VCaP (cell line): ENCODE measurements at regions not wholly inside any gene's neighbourhood (a gene's known extent, or its start where the extent isn't known, plus 50 kb on each side); places are given as distances from the start of the nearest gene placed in this dataset.

Experiments
- H3K27ac ChIP-seq: fragments of 450-650 bp; 2 replicates; pipeline ENCODE4 v1.5.1; 2017
- CTCF ChIP-seq: fragments of 450-650 bp; conservative IDR thresholded peaks from 2 replicates; pipeline ENCODE4 v1.5.1; 2017; ENCODE audit warnings: mild to moderate bottlenecking, moderate library complexity

DNA sequence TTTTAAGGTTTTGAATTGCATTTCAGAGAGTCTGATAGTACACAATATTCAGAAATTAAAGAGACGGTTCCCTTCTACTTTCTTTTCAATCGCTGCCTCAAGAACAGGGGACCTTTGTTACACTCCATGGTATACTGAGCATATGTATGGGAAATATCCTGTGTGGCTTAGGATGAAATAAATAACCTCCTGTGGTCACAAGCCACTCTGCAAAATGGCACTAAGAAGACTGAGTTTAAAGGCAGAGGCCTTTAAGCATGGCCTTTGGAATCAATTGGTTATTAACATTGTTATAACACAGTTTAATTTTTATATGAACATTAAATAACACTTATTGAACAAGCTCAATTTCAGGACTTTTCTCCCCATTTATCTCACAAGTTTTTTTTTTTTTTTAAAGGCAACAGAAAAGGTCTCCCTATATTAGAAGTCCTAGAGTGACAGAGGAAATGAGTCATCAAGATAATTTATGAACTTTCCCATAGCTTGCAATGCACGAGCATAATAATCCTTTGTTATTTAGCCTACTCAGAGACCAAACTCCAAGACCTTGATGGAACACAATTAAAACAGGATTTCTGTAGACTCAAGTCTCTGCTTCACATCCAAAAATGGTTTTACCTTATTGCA, 341.9 kb downstream of the TMEM167A start:
- no peak for TF ChIP-seq CTCF
- H3K27ac ChIP-seq, result no peak overlapping the region

DNA sequence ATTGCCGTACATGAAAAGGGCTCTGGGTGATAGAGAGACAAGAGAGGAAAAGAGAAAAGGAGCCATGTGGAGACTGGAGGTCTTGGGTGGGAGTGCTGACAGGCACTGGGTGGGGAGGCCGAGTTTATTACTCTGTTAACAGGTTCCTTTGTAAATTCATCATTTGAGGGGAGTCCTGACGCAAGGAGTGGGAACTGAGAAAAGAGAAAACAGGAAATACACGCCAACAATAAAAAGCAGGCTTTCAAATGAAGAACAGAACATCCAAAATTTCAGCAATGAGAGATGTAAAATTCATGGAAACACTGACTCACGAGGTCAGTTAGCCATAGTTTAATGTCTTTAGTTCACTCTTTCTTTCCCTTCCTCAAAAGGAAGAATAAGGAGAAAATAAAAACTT, 342.8 kb downstream of the TMEM167A start:
- no peak overlapping the region for H3K27ac ChIP-seq
- no peak for TF ChIP-seq CTCF

DNA sequence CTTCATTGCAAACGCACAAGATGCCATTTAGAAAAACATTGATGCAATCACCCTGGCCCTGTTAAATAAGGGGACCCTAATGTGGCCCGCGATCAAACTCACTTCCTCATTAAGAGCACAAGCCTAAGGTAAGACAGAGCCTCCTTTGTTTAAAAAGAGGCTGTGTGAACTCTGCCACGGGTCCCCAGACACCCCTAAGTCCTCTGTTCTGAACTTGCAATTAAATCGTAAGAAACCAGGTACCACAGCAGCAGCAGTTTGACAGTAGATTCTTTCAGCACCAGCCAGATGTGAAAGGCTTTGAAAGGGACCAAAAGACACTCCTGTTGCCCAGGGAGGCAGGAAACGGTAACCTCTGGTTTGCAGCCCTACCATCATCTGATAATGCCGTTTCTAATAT, 346.3 kb downstream of the TMEM167A start:
- H3K27ac ChIP-seq, result no peak overlapping the region
- no peak for TF ChIP-seq CTCF

- no peak overlapping the region for H3K27ac ChIP-seq
- TF ChIP-seq CTCF, result no peak
Measured at GRCh38 chr5:82728926-82729702, 348.1 kb downstream of the TMEM167A start.

- TF ChIP-seq CTCF, result no peak
- no peak overlapping the region for H3K27ac ChIP-seq
Measured at GRCh38 chr5:82723168-82723567, 354.0 kb downstream of the TMEM167A start.

DNA sequence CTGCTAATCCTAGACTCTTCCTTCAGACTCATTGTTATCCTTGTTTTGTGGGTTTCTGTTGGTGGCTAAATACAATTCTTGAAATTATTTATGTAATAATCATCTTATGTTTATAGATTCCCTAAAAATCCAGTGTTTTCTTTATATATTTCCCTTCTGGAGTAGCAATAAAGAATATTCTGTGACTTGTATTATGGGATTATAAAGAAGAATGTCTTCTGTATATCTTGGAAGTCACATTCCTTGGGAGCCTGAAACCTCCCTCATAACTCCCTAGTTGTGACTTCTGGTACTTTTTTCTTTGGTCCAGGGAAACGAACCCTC, 356.1 kb downstream of the TMEM167A start:
- H3K27ac ChIP-seq, result no peak overlapping the region
- TF ChIP-seq CTCF, result no peak

DNA sequence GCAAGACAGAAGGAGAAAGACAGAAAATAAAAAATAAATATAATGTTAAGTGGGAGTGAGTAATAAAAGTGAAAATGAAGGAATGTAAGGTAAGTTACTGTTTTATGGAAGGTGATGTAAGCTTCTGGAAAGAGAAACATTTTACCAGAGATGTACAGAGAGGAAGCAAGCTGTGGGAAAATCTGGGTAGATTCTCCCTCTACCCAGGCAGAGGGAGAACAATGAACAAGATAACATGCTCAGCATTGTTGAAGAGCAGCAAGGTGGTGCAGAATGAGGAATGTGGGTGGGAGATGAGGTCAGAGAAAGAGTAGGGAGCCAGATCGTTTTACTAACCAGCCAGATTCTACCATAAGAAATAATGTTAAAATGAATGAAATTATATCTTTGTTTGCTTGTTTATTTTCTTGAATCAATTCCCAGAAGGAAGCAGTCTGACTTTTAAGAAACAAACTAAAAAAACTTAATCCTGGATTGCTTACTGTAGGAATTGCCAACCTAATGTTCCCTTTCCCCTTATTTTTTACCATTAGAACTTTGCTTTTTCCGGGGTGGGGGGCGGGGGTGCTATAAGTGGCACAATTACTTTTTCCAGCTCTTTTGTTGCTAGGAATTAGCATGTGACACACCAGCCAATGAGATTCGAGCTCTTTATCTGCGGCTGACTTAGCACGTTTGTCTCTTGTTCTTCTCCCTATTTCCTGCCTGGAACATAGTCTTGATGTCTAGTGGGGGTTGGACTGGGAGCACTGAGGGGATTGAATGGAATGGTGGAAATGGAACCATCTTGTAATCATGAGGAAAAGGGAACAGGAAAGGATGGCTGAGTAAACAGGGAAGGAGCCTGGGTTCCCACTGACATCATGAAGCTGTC, 356.7 kb downstream of the TMEM167A start:
- no peak for TF ChIP-seq CTCF
- H3K27ac ChIP-seq, result no peak overlapping the region
